WTC11 (cell line): ENCODE measurements at regions not wholly inside any gene's neighbourhood (a gene's known extent, or its start where the extent isn't known, plus 50 kb on each side); places are given as distances from the start of the nearest gene placed in this dataset.

Source experiments
- ATAC-seq: fragments of 200-7000 bp; cut with Tn5 transposase; 2 replicates; pipeline ENCODE4 v1.10.0; 2021; ENCODE audit warnings: mild to moderate bottlenecking, moderate library complexity
- CTCF ChIA-PET: fragments of 300-600 bp; sonication (Branson Sonifier 250); formaldehyde crosslinking; loops from one replicate; lab custom pipeline; 2021; ENCODE audit warnings: antibody characterized with exemption; lab: Charles Lee
- POLR2A ChIA-PET: fragments of 350-600 bp; sonication (Branson Sonifier 250); formaldehyde crosslinking; loops from one replicate; lab custom pipeline; 2021; ENCODE audit warnings: antibody characterized with exemption; lab: Charles Lee
- DNase-seq: peaks from one replicate; pipeline ENCODE4 v3.0.0; 2021; ENCODE audit warnings: low spot score
- H3K27ac Mint-ChIP-seq: 2 replicates; pipeline ENCODE4 v1.8.0; 2021; ENCODE audit warnings: mixed read lengths
- H3K27me3 Mint-ChIP-seq: 2 replicates; pipeline ENCODE4 v1.8.0; 2021; ENCODE audit warnings: low read depth, mild to moderate bottlenecking, moderate library complexity, mixed read lengths
- H3K36me3 Mint-ChIP-seq: 2 replicates; pipeline ENCODE4 v1.8.0; 2021; ENCODE audit warnings: mixed read lengths
- H3K4me1 Mint-ChIP-seq: 2 replicates; pipeline ENCODE4 v1.8.0; 2022; ENCODE audit warnings: mixed read lengths
- H3K4me3 Mint-ChIP-seq: 2 replicates; pipeline ENCODE4 v1.8.0; 2021; ENCODE audit warnings: mild to moderate bottlenecking, moderate library complexity, mixed read lengths
- H3K9me3 Mint-ChIP-seq: 2 replicates; pipeline ENCODE4 v1.8.0; 2021; ENCODE audit warnings: mixed read lengths
- CREM ChIP-seq: sonication (generic); formaldehyde crosslinking; IDR thresholded peaks from 2 replicates; pipeline ENCODE4 v1.8.1; 2022; ENCODE audit warnings: mild to moderate bottlenecking, missing genetic modification reagents, moderate library complexity
- ELF4 ChIP-seq: sonication (generic); formaldehyde crosslinking; IDR thresholded peaks from 2 replicates; pipeline ENCODE4 v1.8.1; 2022; ENCODE audit warnings: low read depth, mild to moderate bottlenecking, moderate library complexity, missing genetic modification reagents
- GRHL2 ChIP-seq: fragments of 250-450 bp; sonication (Bioruptor Pico); IDR thresholded peaks from 2 replicates; pipeline ENCODE4 v1.8.0; 2022; ENCODE audit warnings: mild to moderate bottlenecking, moderate library complexity; ENCODE audit not compliant: insufficient replicate concordance, severe bottlenecking
- HMGA2 ChIP-seq: fragments of 250-450 bp; sonication (Bioruptor Pico); IDR thresholded peaks from 2 replicates; pipeline ENCODE4 v1.4.0; 2021; ENCODE audit warnings: mild to moderate bottlenecking, moderate library complexity
- JUN ChIP-seq: sonication (generic); formaldehyde crosslinking; IDR thresholded peaks from 2 replicates; pipeline ENCODE4 v1.8.0; 2023; ENCODE audit warnings: mild to moderate bottlenecking, missing genetic modification reagents
- KAT7 ChIP-seq: sonication (generic); formaldehyde crosslinking; IDR thresholded peaks from 2 replicates; pipeline ENCODE4 v1.8.1; 2023; ENCODE audit warnings: missing genetic modification reagents, mild to moderate bottlenecking, borderline replicate concordance
- NFATC4 ChIP-seq: fragments of 250-450 bp; sonication (Bioruptor Pico); IDR thresholded peaks from 2 replicates; pipeline ENCODE4 v1.9.0; 2021; ENCODE audit warnings: mild to moderate bottlenecking
- NFYB ChIP-seq: sonication (generic); formaldehyde crosslinking; conservative IDR thresholded peaks from 2 replicates; pipeline ENCODE4 v1.8.0; 2022; ENCODE audit warnings: low read depth, missing genetic modification reagents
- RELA ChIP-seq: sonication (generic); formaldehyde crosslinking; IDR thresholded peaks from 2 replicates; pipeline ENCODE4 v1.8.1; 2022; ENCODE audit warnings: missing genetic modification reagents, mild to moderate bottlenecking, borderline replicate concordance
- SMAD4 ChIP-seq: sonication (generic); formaldehyde crosslinking; IDR thresholded peaks from 2 replicates; pipeline ENCODE4 v1.8.0; 2022; ENCODE audit warnings: mild to moderate bottlenecking, missing genetic modification reagents
- TP53 ChIP-seq: sonication (generic); formaldehyde crosslinking; IDR thresholded peaks from 2 replicates; pipeline ENCODE4 v1.8.1; 2023; ENCODE audit warnings: mild to moderate bottlenecking, missing genetic modification reagents
- ZNF121 ChIP-seq: sonication (generic); formaldehyde crosslinking; IDR thresholded peaks from 2 replicates; pipeline ENCODE4 v1.8.0; 2023; ENCODE audit warnings: missing genetic modification reagents
- ZNF219 ChIP-seq: sonication (generic); formaldehyde crosslinking; IDR thresholded peaks from 2 replicates; pipeline ENCODE4 v1.8.0; 2023; ENCODE audit warnings: missing genetic modification reagents, mild to moderate bottlenecking, borderline replicate concordance
- TF ChIP-seq, protein P1 (sequence below): sonication (generic); formaldehyde crosslinking; IDR thresholded peaks from 2 replicates; pipeline ENCODE4 v1.8.0; 2023; ENCODE audit warnings: mild to moderate bottlenecking, missing genetic modification reagents
- TF ChIP-seq, protein P2 (sequence below): sonication (generic); formaldehyde crosslinking; IDR thresholded peaks from 2 replicates; pipeline ENCODE4 v1.8.1; 2022; ENCODE audit warnings: low read depth, mild to moderate bottlenecking, moderate library complexity, missing genetic modification reagents, borderline replicate concordance
- TF ChIP-seq, protein P3 (sequence below): sonication (generic); formaldehyde crosslinking; IDR thresholded peaks from 2 replicates; pipeline ENCODE4 v1.8.0; 2022; ENCODE audit warnings: mild to moderate bottlenecking, missing genetic modification reagents
- TF ChIP-seq, protein P4 (sequence below): fragments of 250-450 bp; sonication (Bioruptor Pico); IDR thresholded peaks from 2 replicates; pipeline ENCODE4 v1.9.0; 2021; ENCODE audit warnings: mild to moderate bottlenecking
- TF ChIP-seq, protein P5 (sequence below): sonication (generic); formaldehyde crosslinking; IDR thresholded peaks from 2 replicates; pipeline ENCODE4 v1.8.0; 2022; ENCODE audit warnings: mild to moderate bottlenecking, missing genetic modification reagents
- TF ChIP-seq, protein P6 (sequence below): fragments of 250-450 bp; sonication (Bioruptor Pico); IDR thresholded peaks from 2 replicates; pipeline ENCODE4 v1.8.0; 2021; ENCODE audit warnings: mild to moderate bottlenecking
- TF ChIP-seq, protein P7 (sequence below): sonication (generic); formaldehyde crosslinking; IDR thresholded peaks from 2 replicates; pipeline ENCODE4 v1.8.1; 2022; ENCODE audit warnings: mild to moderate bottlenecking, moderate library complexity, missing genetic modification reagents
- TF ChIP-seq, protein P8 (sequence below): sonication (generic); formaldehyde crosslinking; IDR thresholded peaks from 2 replicates; pipeline ENCODE4 v1.8.1; 2022; ENCODE audit warnings: missing genetic modification reagents, borderline replicate concordance

DNA sequence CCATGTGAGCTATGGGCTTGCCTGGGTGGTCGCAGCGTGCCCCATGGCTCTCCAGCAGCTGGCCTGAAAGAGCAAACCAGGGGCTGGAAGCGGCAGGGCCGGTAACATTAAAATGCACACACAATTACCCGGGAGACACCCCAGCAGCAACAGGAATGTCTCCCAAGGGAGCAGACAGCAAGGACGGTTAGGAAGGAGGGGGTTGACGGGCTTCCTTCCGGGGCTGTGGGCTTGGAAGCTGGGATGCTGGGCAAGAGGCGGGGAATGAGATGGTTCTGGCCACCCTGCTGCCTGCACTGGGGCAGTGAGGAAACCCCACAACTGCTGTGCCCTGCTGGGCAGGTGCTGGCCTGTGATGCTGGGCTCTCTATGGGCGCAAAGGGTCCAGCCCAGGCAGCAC is 71.8 kb upstream of the ADAMTS2 start:
- TF ChIP-seq, protein P1, sequence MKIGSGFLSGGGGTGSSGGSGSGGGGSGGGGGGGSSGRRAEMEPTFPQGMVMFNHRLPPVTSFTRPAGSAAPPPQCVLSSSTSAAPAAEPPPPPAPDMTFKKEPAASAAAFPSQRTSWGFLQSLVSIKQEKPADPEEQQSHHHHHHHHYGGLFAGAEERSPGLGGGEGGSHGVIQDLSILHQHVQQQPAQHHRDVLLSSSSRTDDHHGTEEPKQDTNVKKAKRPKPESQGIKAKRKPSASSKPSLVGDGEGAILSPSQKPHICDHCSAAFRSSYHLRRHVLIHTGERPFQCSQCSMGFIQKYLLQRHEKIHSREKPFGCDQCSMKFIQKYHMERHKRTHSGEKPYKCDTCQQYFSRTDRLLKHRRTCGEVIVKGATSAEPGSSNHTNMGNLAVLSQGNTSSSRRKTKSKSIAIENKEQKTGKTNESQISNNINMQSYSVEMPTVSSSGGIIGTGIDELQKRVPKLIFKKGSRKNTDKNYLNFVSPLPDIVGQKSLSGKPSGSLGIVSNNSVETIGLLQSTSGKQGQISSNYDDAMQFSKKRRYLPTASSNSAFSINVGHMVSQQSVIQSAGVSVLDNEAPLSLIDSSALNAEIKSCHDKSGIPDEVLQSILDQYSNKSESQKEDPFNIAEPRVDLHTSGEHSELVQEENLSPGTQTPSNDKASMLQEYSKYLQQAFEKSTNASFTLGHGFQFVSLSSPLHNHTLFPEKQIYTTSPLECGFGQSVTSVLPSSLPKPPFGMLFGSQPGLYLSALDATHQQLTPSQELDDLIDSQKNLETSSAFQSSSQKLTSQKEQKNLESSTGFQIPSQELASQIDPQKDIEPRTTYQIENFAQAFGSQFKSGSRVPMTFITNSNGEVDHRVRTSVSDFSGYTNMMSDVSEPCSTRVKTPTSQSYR (CRISPR knock-in tag) = no peak
- no peak for TF ChIP-seq ZNF121 (CRISPR knock-in tag)
- TF ChIP-seq GRHL2 = no peak
- TF ChIP-seq, protein P2, sequence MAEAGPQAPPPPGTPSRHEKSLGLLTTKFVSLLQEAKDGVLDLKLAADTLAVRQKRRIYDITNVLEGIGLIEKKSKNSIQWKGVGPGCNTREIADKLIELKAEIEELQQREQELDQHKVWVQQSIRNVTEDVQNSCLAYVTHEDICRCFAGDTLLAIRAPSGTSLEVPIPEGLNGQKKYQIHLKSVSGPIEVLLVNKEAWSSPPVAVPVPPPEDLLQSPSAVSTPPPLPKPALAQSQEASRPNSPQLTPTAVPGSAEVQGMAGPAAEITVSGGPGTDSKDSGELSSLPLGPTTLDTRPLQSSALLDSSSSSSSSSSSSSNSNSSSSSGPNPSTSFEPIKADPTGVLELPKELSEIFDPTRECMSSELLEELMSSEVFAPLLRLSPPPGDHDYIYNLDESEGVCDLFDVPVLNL = no peak
- no peak for TF ChIP-seq SMAD4 (CRISPR knock-in tag)
- TF ChIP-seq, protein P3, sequence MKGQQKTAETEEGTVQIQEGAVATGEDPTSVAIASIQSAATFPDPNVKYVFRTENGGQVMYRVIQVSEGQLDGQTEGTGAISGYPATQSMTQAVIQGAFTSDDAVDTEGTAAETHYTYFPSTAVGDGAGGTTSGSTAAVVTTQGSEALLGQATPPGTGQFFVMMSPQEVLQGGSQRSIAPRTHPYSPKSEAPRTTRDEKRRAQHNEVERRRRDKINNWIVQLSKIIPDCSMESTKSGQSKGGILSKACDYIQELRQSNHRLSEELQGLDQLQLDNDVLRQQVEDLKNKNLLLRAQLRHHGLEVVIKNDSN = no peak
- TF ChIP-seq NFATC4 = no peak
- TF ChIP-seq, protein P4, sequence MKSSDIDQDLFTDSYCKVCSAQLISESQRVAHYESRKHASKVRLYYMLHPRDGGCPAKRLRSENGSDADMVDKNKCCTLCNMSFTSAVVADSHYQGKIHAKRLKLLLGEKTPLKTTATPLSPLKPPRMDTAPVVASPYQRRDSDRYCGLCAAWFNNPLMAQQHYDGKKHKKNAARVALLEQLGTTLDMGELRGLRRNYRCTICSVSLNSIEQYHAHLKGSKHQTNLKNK (CRISPR knock-in tag) = no peak
- TF ChIP-seq, protein P5, sequence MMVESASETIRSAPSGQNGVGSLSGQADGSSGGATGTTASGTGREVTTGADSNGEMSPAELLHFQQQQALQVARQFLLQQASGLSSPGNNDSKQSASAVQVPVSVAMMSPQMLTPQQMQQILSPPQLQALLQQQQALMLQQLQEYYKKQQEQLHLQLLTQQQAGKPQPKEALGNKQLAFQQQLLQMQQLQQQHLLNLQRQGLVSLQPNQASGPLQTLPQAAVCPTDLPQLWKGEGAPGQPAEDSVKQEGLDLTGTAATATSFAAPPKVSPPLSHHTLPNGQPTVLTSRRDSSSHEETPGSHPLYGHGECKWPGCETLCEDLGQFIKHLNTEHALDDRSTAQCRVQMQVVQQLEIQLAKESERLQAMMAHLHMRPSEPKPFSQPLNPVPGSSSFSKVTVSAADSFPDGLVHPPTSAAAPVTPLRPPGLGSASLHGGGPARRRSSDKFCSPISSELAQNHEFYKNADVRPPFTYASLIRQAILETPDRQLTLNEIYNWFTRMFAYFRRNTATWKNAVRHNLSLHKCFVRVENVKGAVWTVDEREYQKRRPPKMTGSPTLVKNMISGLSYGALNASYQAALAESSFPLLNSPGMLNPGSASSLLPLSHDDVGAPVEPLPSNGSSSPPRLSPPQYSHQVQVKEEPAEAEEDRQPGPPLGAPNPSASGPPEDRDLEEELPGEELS (CRISPR knock-in tag) = no peak
- no peak for TF ChIP-seq TP53
- no peak for TF ChIP-seq JUN (CRISPR knock-in tag)
- TF ChIP-seq RELA (CRISPR knock-in tag) = no peak
- TF ChIP-seq ZNF219 (CRISPR knock-in tag) = no peak
- no peak for TF ChIP-seq NFYB (CRISPR knock-in tag)
- TF ChIP-seq KAT7 (CRISPR knock-in tag) = no peak
- TF ChIP-seq HMGA2 (CRISPR knock-in tag) = no peak
- TF ChIP-seq, protein P6, sequence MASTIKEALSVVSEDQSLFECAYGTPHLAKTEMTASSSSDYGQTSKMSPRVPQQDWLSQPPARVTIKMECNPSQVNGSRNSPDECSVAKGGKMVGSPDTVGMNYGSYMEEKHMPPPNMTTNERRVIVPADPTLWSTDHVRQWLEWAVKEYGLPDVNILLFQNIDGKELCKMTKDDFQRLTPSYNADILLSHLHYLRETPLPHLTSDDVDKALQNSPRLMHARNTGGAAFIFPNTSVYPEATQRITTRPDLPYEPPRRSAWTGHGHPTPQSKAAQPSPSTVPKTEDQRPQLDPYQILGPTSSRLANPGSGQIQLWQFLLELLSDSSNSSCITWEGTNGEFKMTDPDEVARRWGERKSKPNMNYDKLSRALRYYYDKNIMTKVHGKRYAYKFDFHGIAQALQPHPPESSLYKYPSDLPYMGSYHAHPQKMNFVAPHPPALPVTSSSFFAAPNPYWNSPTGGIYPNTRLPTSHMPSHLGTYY (CRISPR knock-in tag) = no peak
- POLR2A ChIA-PET = no interaction called here
- no peak for DNase-seq
- Mint-ChIP-seq H3K4me3 (no peak overlapping the region), H3K4me1 (no peaks in the 10 kb centered on the region), H3K36me3 (no peaks in the 10 kb centered on the region), H3K27ac (no peak overlapping the region), H3K9me3 (peaks cover 7% of the 10 kb centered on the region; the same call in 1 of the 2 replicates), H3K27me3 (no peaks in the 10 kb centered on the region)
- ATAC-seq = no peak
- CTCF ChIA-PET = no interaction called here

DNA sequence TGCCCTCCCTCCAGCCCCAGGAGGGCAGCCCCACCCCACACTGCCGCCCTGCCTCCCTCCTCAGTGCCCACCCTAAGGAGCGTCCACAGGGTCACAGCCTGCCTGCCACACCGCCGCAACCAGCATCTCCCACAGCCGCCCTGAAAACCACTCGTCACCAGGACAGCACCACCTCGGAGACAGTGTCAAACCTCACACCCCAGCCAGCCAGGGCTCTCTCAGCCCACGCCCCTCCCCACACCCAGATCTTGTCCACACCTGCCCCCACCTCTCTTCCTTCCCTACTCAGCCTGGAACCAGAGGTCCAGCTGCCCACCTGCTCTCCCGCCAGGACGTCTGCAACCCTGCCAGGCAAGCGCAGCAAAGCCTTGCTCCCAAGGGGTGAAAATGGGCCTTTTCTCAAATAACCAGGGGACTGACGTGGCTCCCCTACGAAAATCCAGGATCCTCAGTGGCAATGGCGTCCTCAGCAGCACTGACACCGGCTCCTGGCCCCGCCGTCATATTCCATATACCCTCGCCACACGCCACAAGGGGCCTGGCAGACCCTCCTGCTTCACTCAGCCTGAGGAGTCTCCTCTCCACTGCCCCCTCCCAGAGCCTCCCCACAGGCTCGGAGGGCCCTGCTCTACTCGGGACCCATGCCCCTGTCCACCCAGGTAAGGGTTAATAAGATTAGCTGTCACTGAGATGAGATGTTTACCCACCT is 71.0 kb upstream of the ADAMTS2 start:
- no peaks in the 10 kb centered on the region for H3K36me3 Mint-ChIP-seq
- CTCF ChIA-PET = interaction anchor here (0.6 kb wide), 1 partner anchor 16 kb away, joined by 6 read pairs; no protein-coding TSS in a partner anchor
- no peak overlapping the region for H3K27ac Mint-ChIP-seq
- POLR2A ChIA-PET = no interaction called here
- DNase-seq (no peak), ATAC-seq (no peak)
- H3K9me3 Mint-ChIP-seq = peaks cover 7% of the 10 kb centered on the region; the same call in 1 of the 2 replicates
- no peaks in the 10 kb centered on the region for H3K27me3 Mint-ChIP-seq
- no peak overlapping the region for H3K4me3 Mint-ChIP-seq
- no peaks in the 10 kb centered on the region for H3K4me1 Mint-ChIP-seq
- TF ChIP-seq, protein P7, sequence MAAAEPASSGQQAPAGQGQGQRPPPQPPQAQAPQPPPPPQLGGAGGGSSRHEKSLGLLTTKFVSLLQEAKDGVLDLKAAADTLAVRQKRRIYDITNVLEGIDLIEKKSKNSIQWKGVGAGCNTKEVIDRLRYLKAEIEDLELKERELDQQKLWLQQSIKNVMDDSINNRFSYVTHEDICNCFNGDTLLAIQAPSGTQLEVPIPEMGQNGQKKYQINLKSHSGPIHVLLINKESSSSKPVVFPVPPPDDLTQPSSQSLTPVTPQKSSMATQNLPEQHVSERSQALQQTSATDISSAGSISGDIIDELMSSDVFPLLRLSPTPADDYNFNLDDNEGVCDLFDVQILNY (CRISPR knock-in tag) = no peak
- no peak for TF ChIP-seq ELF4 (CRISPR knock-in tag)
- no peak for TF ChIP-seq CREM (CRISPR knock-in tag)
- no peak for TF ChIP-seq HMGA2 (CRISPR knock-in tag)
- TF ChIP-seq JUN (CRISPR knock-in tag) = no peak
- TF ChIP-seq, protein P6 (CRISPR knock-in tag) = no peak
- TF ChIP-seq, protein P8, sequence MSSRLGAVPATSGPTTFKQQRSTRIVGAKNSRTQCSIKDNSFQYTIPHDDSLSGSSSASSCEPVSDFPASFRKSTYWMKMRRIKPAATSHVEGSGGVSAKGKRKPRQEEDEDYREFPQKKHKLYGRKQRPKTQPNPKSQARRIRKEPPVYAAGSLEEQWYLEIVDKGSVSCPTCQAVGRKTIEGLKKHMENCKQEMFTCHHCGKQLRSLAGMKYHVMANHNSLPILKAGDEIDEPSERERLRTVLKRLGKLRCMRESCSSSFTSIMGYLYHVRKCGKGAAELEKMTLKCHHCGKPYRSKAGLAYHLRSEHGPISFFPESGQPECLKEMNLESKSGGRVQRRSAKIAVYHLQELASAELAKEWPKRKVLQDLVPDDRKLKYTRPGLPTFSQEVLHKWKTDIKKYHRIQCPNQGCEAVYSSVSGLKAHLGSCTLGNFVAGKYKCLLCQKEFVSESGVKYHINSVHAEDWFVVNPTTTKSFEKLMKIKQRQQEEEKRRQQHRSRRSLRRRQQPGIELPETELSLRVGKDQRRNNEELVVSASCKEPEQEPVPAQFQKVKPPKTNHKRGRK (CRISPR knock-in tag) = no peak
